ENCODE measurements at regions not wholly inside any gene's neighbourhood (a gene's known extent, or its start where the extent isn't known, plus 50 kb on each side); places are given as distances from the start of the nearest gene placed in this dataset.
A peak's percentile ranks its signal among the peaks of the same experiment; 100 is the strongest.

DNA sequence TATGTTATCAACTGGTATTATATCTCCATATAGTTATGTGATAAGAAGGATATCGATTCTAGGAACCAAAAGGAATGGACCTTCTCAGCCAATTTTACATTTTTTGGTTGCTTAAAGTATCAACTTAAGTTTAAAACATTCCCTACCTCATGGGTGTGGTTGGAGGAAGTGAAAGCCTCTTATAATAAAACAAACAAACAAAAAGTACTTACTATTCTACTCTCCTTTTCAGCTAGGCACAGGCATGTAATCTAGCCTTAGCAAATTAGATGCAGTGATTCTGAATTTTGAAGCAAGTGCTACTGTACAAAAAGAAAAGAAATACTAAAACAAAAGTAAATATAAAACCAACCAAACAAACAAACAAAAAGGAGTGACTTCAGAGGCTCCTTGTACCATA lies 485.4 kb downstream of the C4orf33 start:
- WGBS (ENCODE audit: insufficient coverage, insufficient read length) = no CpG with 5 or more reads among the region's 1 CpG
- no peaks in the 10 kb centered on the region for H3K36me3 ChIP-seq (ENCODE audit: control insufficient read depth, insufficient read depth, low read length)
- no peak overlapping the region for H3K4me3 ChIP-seq (ENCODE audit: low read length)
- H3K27ac ChIP-seq (ENCODE audit: low read length) = no peak overlapping the region
- no peaks in the 10 kb centered on the region for H3K9me3 ChIP-seq (ENCODE audit: control insufficient read depth, insufficient read depth, low read length)
- H3K4me1 ChIP-seq (ENCODE audit: control insufficient read depth, insufficient read depth, low read length) = no peaks in the 10 kb centered on the region
- no peaks in the 10 kb centered on the region for H3K27me3 ChIP-seq (ENCODE audit: control insufficient read depth, insufficient read depth, low read length)
- no peak for DNase-seq (ENCODE audit: low read depth, low spot score)

DNA sequence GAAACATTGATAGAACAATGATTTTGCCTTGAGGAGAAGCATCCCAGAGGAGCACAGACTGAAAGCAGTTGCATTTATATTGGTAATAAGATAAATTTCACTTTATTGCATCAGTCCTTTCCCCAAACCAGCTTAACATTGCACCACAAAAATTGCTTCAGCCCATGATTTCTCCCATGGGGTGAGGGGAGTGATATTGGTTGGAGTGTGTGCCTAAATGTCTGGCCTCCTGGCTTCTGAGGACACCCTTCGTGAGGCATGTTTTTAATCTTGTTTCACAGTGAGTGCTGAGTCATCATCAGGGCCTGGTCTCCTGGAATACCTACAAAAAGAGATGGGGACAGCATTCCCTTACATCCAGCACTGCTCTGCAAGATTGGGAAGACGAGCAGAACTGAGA lies 487.9 kb downstream of the C4orf33 start:
- Histone ChIP-seq H3K4me1 (ENCODE audit: control insufficient read depth, insufficient read depth, low read length) (no peaks in the 10 kb centered on the region), H3K27me3 (ENCODE audit: control insufficient read depth, insufficient read depth, low read length) (no peaks in the 10 kb centered on the region), H3K9me3 (ENCODE audit: control insufficient read depth, insufficient read depth, low read length) (no peaks in the 10 kb centered on the region), H3K4me3 (ENCODE audit: low read length) (no peak overlapping the region), H3K36me3 (ENCODE audit: control insufficient read depth, insufficient read depth, low read length) (no peaks in the 10 kb centered on the region), H3K27ac (ENCODE audit: low read length) (no peak overlapping the region)
- DNase-seq (ENCODE audit: low read depth, low spot score) = no peak
- no CpG with 5 or more reads among the region's 2 CpGs for WGBS (ENCODE audit: insufficient coverage, insufficient read length)

DNA sequence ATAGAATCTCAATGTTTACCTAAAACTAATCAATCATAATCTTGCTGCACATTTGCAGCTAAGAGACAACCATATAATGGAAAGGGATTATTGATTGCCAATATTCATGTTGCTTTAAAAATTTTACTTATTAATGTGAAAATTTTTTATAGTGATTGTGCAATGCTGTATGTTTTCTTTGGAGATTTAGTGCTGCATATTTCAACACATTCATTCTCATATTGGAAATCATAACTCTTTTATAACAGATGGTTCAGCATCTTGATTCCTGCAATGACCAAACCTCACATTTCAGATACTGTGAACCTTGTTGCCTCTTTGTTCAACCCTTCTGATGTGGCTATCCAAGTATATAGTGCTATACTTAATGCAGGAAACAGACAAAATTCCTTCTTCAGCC lies 502.6 kb downstream of the C4orf33 start:
- DNase-seq (ENCODE audit: low read depth, low spot score) = no peak
- Histone ChIP-seq H3K4me1 (ENCODE audit: control insufficient read depth, insufficient read depth, low read length) (no peaks in the 10 kb centered on the region), H3K27ac (ENCODE audit: low read length) (no peak overlapping the region), H3K27me3 (ENCODE audit: control insufficient read depth, insufficient read depth, low read length) (no peaks in the 10 kb centered on the region), H3K36me3 (ENCODE audit: control insufficient read depth, insufficient read depth, low read length) (no peaks in the 10 kb centered on the region), H3K9me3 (ENCODE audit: control insufficient read depth, insufficient read depth, low read length) (no peaks in the 10 kb centered on the region), H3K4me3 (ENCODE audit: low read length) (no peak overlapping the region)

DNA sequence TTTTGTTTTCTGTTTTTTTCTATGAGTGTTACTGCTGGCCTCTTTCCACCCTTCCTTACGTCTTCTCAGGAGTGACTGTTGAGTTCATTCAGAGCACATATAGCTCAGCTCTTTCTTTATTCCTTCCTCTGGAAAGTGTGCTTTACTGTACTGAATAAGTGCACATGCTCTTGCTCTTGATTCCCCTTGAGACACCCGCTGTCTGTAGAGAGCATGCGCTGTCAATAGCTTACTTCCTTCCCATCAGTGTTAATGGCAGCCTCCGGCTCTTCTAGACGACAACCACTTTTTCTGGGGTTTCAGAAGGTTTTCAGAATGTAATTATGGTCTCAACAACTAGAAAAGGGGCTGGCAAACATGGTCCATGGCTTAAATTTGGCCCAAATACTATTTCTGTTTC lies 504.9 kb downstream of the C4orf33 start:
- Histone ChIP-seq H3K9me3 (ENCODE audit: control insufficient read depth, insufficient read depth, low read length) (no peaks in the 10 kb centered on the region), H3K36me3 (ENCODE audit: control insufficient read depth, insufficient read depth, low read length) (no peaks in the 10 kb centered on the region), H3K4me1 (ENCODE audit: control insufficient read depth, insufficient read depth, low read length) (no peaks in the 10 kb centered on the region), H3K27ac (ENCODE audit: low read length) (no peak overlapping the region), H3K27me3 (ENCODE audit: control insufficient read depth, insufficient read depth, low read length) (no peaks in the 10 kb centered on the region), H3K4me3 (ENCODE audit: low read length) (no peak overlapping the region)
- no CpG with 5 or more reads among the region's 5 CpGs for WGBS (ENCODE audit: insufficient coverage, insufficient read length)
- DNase-seq (ENCODE audit: low read depth, low spot score) = no peak

DNA sequence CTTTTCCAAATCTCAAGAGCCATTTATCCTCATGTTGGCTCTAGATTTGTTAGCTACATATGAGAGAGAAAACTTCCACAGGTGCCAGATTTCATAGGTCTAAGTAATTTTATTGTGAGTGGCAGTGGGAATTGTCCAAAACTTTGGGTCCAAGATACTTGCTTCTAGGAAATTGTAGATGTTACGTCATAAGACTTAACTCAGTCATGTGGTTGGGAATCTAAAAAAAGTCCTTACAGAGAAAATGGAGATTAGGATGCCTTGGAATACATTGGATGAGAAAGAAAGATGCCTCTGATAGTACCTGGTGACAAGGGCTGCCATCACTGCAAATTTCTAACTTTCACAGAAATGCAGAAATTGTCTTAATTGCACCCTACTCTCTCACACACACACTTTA lies 506.5 kb downstream of the C4orf33 start:
- Histone ChIP-seq H3K4me1 (ENCODE audit: control insufficient read depth, insufficient read depth, low read length) (no peaks in the 10 kb centered on the region), H3K36me3 (ENCODE audit: control insufficient read depth, insufficient read depth, low read length) (no peaks in the 10 kb centered on the region), H3K27me3 (ENCODE audit: control insufficient read depth, insufficient read depth, low read length) (no peaks in the 10 kb centered on the region), H3K9me3 (ENCODE audit: control insufficient read depth, insufficient read depth, low read length) (no peaks in the 10 kb centered on the region), H3K4me3 (ENCODE audit: low read length) (no peak overlapping the region), H3K27ac (ENCODE audit: low read length) (no peak overlapping the region)
- no peak for DNase-seq (ENCODE audit: low read depth, low spot score)
- no CpG with 5 or more reads among the region's 1 CpG for WGBS (ENCODE audit: insufficient coverage, insufficient read length)

DNA sequence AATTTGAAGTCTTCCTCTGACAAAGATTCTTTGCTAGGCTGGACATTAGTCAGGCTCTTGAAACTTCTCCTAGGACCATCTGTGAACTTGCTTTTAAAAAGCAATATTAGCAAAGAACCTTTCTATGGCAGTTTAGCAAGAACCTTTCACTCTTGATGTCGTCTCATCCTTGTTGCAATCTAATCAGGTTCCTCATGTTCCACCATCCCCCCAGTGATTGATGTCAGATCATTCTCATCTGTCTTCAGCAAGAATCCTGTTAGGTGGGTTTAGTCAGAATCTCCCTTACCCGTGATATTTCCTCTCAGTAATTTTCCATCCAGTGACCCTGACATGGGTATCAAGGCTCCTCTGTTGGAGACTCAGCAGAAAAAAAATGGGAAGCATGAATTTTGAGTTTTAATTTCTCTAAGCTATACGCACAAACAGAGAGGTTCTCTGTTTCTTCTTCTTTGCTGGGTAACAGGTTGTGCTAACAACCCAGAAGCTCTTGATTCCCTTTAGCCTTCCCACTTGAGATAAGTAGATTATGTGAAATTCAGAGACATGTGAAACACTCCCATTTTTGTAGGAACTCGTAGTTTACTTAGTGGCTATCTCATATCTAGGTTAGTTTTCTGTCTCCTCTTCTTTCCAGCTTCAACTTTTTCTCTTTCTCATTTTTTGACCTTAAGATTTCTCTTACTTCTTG lies 507.4 kb downstream of the C4orf33 start:
- no peaks in the 10 kb centered on the region for H3K9me3 ChIP-seq (ENCODE audit: control insufficient read depth, insufficient read depth, low read length)
- no CpG with 5 or more reads among the region's 4 CpGs for WGBS (ENCODE audit: insufficient coverage, insufficient read length)
- H3K36me3 ChIP-seq (ENCODE audit: control insufficient read depth, insufficient read depth, low read length) = no peaks in the 10 kb centered on the region
- no peaks in the 10 kb centered on the region for H3K27me3 ChIP-seq (ENCODE audit: control insufficient read depth, insufficient read depth, low read length)
- no peak for DNase-seq (ENCODE audit: low read depth, low spot score)
- no peak overlapping the region for H3K4me3 ChIP-seq (ENCODE audit: low read length)
- no peaks in the 10 kb centered on the region for H3K4me1 ChIP-seq (ENCODE audit: control insufficient read depth, insufficient read depth, low read length)
- no peak overlapping the region for H3K27ac ChIP-seq (ENCODE audit: low read length)

DNA sequence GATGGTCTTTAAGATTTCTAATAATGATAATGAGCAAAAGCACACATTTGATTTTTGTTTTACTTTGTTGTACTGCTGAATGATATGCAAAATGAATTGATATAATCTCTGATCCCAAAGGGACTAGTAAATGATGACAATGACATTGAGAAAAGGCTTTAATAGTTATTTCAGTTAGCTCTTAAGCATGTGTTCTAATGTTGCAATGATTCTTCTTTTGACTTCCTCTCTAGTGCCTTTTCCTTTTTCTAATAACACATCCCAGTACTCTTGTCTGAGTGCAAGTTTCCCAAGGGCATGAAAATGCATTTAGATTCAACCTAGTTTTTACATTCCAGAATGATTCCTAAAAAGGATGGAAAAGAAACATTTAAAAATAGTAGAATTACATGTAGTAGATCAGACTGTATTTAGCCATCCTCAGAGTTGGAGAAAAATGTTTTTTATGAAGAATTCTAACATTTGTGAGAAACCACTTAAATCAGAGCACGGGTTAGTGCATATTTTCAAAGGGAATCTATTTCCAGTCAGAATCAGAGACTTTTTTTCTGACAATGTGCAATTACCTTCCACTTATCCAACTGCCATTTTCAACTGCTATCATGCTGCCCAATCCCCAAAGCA lies 508.8 kb downstream of the C4orf33 start:
- no peaks in the 10 kb centered on the region for H3K4me1 ChIP-seq (ENCODE audit: control insufficient read depth, insufficient read depth, low read length)
- no CpG with 5 or more reads among the region's 1 CpG for WGBS (ENCODE audit: insufficient coverage, insufficient read length)
- no peak for DNase-seq (ENCODE audit: low read depth, low spot score)
- no peak overlapping the region for H3K4me3 ChIP-seq (ENCODE audit: low read length)
- no peaks in the 10 kb centered on the region for H3K9me3 ChIP-seq (ENCODE audit: control insufficient read depth, insufficient read depth, low read length)
- H3K36me3 ChIP-seq (ENCODE audit: control insufficient read depth, insufficient read depth, low read length) = no peaks in the 10 kb centered on the region
- no peak overlapping the region for H3K27ac ChIP-seq (ENCODE audit: low read length)
- H3K27me3 ChIP-seq (ENCODE audit: control insufficient read depth, insufficient read depth, low read length) = no peaks in the 10 kb centered on the region

DNA sequence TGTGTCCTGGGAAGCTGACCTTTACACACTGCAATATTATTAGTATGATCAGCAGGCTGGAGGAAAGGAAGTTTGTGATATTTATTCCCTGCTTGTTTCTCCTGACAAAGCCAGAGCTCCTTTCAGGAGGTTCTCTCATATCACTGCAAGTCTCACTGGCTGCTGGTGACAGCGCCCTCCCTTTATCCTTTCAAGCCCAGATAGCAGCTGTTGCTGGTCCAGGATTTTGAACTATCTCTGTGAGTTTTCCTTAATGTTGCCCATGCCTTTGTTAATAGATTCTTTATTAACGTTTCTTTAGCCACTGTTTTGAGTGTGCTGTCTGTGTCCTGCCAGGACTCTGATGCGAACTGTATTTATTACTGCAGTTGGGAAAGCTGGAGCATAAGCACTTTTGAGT lies 518.7 kb downstream of the C4orf33 start:
- DNase-seq (ENCODE audit: low read depth, low spot score) = no peak
- Histone ChIP-seq H3K27ac (ENCODE audit: low read length) (no peak overlapping the region), H3K4me3 (ENCODE audit: low read length) (no peak overlapping the region), H3K4me1 (ENCODE audit: control insufficient read depth, insufficient read depth, low read length) (no peaks in the 10 kb centered on the region), H3K36me3 (ENCODE audit: control insufficient read depth, insufficient read depth, low read length) (no peaks in the 10 kb centered on the region), H3K27me3 (ENCODE audit: control insufficient read depth, insufficient read depth, low read length) (no peaks in the 10 kb centered on the region), H3K9me3 (ENCODE audit: control insufficient read depth, insufficient read depth, low read length) (no peaks in the 10 kb centered on the region)
- no CpG with 5 or more reads among the region's 3 CpGs for WGBS (ENCODE audit: insufficient coverage, insufficient read length)

DNA sequence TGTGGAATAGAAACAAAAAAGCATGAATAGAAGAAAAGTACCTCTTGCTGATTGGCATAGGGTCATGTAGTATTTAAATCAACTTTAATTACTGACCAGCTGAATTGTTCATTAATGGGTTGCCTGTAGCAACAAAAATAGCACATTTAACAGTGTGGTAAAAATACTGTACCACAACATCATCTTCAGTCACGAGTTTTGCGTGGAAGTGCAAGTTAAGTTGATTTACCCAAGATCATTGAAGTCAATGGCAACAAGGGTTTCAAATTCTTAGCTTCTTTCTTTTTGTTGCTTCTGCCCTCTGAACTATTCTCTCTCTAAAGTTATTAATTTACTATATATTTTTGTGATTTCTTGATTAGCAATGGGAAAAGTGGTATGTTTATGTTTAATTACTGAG lies 526.6 kb downstream of the C4orf33 start:
- no CpG with 5 or more reads among the region's 2 CpGs for WGBS (ENCODE audit: insufficient coverage, insufficient read length)
- no peak overlapping the region for H3K4me3 ChIP-seq (ENCODE audit: low read length)
- DNase-seq (ENCODE audit: low read depth, low spot score) = no peak
- H3K27ac ChIP-seq (ENCODE audit: low read length) = no peak overlapping the region
- H3K36me3 ChIP-seq (ENCODE audit: control insufficient read depth, insufficient read depth, low read length) = no peaks in the 10 kb centered on the region
- no peaks in the 10 kb centered on the region for H3K27me3 ChIP-seq (ENCODE audit: control insufficient read depth, insufficient read depth, low read length)
- no peaks in the 10 kb centered on the region for H3K9me3 ChIP-seq (ENCODE audit: control insufficient read depth, insufficient read depth, low read length)
- H3K4me1 ChIP-seq (ENCODE audit: control insufficient read depth, insufficient read depth, low read length) = no peaks in the 10 kb centered on the region

DNA sequence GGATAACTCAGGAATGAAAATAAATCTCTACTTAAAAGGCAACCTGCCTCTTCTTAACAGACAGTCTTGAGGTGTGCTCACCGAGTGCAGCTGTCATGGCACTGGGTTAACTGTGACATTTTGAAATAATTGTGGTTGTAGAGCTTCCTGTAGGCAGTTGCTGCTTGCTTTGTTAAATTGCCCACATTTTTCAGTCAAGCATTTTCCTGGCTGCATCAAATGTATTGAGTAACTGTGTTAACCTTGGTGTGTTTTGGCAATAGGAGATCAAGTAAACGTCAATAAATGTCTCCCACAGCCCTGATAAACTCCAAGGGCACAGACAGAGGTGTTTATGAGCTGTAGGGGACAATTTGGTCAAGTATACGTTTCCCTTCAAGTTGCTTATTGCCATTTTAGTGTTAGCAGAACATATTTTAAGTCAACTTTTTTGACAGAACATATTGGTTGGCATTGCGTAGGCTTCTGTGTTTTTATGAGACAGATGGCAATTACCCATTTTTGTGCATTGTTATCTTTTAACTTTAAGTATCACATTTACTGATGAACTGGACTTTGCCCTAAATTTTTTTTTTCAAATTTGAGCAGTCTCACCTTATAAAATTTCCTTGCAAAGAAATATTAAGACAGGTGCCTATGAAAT lies 527.4 kb downstream of the C4orf33 start:
- Histone ChIP-seq H3K9me3 (ENCODE audit: control insufficient read depth, insufficient read depth, low read length) (no peaks in the 10 kb centered on the region), H3K4me1 (ENCODE audit: control insufficient read depth, insufficient read depth, low read length) (no peaks in the 10 kb centered on the region), H3K4me3 (ENCODE audit: low read length) (no peak overlapping the region), H3K27ac (ENCODE audit: low read length) (no peak overlapping the region), H3K36me3 (ENCODE audit: control insufficient read depth, insufficient read depth, low read length) (no peaks in the 10 kb centered on the region), H3K27me3 (ENCODE audit: control insufficient read depth, insufficient read depth, low read length) (no peaks in the 10 kb centered on the region)
- no peak for DNase-seq (ENCODE audit: low read depth, low spot score)
- no CpG with 5 or more reads among the region's 4 CpGs for WGBS (ENCODE audit: insufficient coverage, insufficient read length)

DNA sequence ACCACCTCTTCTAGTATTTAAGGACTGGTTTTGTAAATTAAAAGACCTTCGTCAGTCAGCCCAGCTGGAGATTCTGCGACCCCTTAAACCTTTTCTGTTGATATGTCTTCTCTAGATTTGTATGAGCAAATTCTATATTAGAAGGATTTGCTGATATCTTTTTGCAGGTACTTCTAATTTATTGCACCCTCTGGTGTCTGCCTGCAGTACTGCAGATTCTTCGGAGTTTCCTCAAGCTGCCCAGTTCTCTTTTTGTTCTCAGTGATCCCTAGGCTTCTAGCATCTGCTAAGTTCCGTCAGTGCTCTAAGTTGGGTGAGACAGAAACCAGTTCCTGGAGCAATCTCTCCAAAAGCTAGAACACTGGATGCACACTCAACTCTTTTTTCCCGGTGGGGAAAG lies 545.2 kb downstream of the C4orf33 start:
- no peaks in the 10 kb centered on the region for H3K36me3 ChIP-seq (ENCODE audit: control insufficient read depth, insufficient read depth, low read length)
- no peaks in the 10 kb centered on the region for H3K4me1 ChIP-seq (ENCODE audit: control insufficient read depth, insufficient read depth, low read length)
- no peaks in the 10 kb centered on the region for H3K27me3 ChIP-seq (ENCODE audit: control insufficient read depth, insufficient read depth, low read length)
- H3K27ac ChIP-seq (ENCODE audit: low read length) = no peak overlapping the region
- no peak overlapping the region for H3K4me3 ChIP-seq (ENCODE audit: low read length)
- WGBS (ENCODE audit: insufficient coverage, insufficient read length) = no CpG with 5 or more reads among the region's 5 CpGs
- H3K9me3 ChIP-seq (ENCODE audit: control insufficient read depth, insufficient read depth, low read length) = no peaks in the 10 kb centered on the region
- peak; percentile 48 for DNase-seq (ENCODE audit: low read depth, low spot score)

Measured in iPS DF 6.9 (cell line).